NOMO-1 treated with DMSO at 0.1 percent for 48 hours (cell line): ENCODE measurements at regions not wholly inside any gene's neighbourhood (a gene's known extent, or its start where the extent isn't known, plus 50 kb on each side); places are given as distances from the start of the nearest gene placed in this dataset.
A peak's percentile ranks its signal among the peaks of the same experiment; 100 is the strongest.

Experiments
- DNase-seq: peaks from one replicate; lab custom pipeline; 2025; ENCODE audit not compliant: unreplicated experiment; lab: John Stamatoyannopoulos, UW

- no peak for DNase-seq
Measured at GRCh38 chr18:78704971-78705461, 274.6 kb upstream of the SALL3 start.

- no peak for DNase-seq
Measured at GRCh38 chr18:78709261-78709809, 270.3 kb upstream of the SALL3 start.

GRCh38 chr18:78711316-78711715 lies 268.3 kb upstream of the SALL3 start:
- no peak for DNase-seq

- DNase-seq, result no peak
Measured at GRCh38 chr18:78711971-78712370, 267.6 kb upstream of the SALL3 start.

GRCh38 chr18:78713069-78713468 lies 266.5 kb upstream of the SALL3 start:
- DNase-seq, result no peak

- no peak for DNase-seq
Measured at GRCh38 chr18:78713726-78714125, 265.9 kb upstream of the SALL3 start.

- DNase-seq, result peak; percentile 16
Measured at GRCh38 chr18:78716022-78716421, 263.6 kb upstream of the SALL3 start.

GRCh38 chr18:78716581-78716980 lies 263.0 kb upstream of the SALL3 start:
- DNase-seq, result no peak

- no peak for DNase-seq
Measured at GRCh38 chr18:78717051-78717765, 262.4 kb upstream of the SALL3 start.

GRCh38 chr18:78717766-78718150 lies 261.9 kb upstream of the SALL3 start:
- no peak for DNase-seq

- DNase-seq, result no peak
Measured at GRCh38 chr18:78719821-78720220, 259.8 kb upstream of the SALL3 start.

GRCh38 chr18:78720456-78721237 lies 259.0 kb upstream of the SALL3 start:
- no peak for DNase-seq

GRCh38 chr18:78721238-78721875 lies 258.3 kb upstream of the SALL3 start:
- DNase-seq, result no peak

GRCh38 chr18:78721981-78722380 lies 257.6 kb upstream of the SALL3 start:
- DNase-seq, result no peak

- DNase-seq, result no peak
Measured at GRCh38 chr18:78722386-78722785, 257.2 kb upstream of the SALL3 start.

- no peak for DNase-seq
Measured at GRCh38 chr18:78722929-78723710, 256.5 kb upstream of the SALL3 start.

GRCh38 chr18:78724214-78724914 lies 255.3 kb upstream of the SALL3 start:
- DNase-seq, result no peak

- DNase-seq, result no peak
Measured at GRCh38 chr18:78725426-78725825, 254.2 kb upstream of the SALL3 start.

GRCh38 chr18:78726326-78727056 lies 253.1 kb upstream of the SALL3 start:
- DNase-seq, result no peak
